ENCODE measurements at regions not wholly inside any gene's neighbourhood (a gene's known extent, or its start where the extent isn't known, plus 50 kb on each side); places are given as distances from the start of the nearest gene placed in this dataset.

GRCh38 chr4:33886356-33886755 is 2358.0 kb downstream of the ARAP2 start:
- WGBS (ENCODE audit: missing lambda C conversion rate): 81% methylated on average over 8 of the region's 8 CpGs
- DNase-seq (ENCODE audit: low read depth in 1 of 2, low spot score in 1 of 2) (no peak), ATAC-seq (no peak), FAIRE-seq (no peak)
- TF ChIP-seq, protein P1, sequence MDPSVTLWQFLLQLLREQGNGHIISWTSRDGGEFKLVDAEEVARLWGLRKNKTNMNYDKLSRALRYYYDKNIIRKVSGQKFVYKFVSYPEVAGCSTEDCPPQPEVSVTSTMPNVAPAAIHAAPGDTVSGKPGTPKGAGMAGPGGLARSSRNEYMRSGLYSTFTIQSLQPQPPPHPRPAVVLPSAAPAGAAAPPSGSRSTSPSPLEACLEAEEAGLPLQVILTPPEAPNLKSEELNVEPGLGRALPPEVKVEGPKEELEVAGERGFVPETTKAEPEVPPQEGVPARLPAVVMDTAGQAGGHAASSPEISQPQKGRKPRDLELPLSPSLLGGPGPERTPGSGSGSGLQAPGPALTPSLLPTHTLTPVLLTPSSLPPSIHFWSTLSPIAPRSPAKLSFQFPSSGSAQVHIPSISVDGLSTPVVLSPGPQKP (IDR thresholded peaks at IDR 0.05; ENCODE audit: low read depth, low read length): no peak
- TF ChIP-seq MAFK (IDR thresholded peaks at IDR 0.05; ENCODE audit: partially characterized antibody): no peak
- TF ChIP-seq RFX5 (IDR thresholded peaks at IDR 0.05): no peak
- TF ChIP-seq ZC3H11A (IDR thresholded peaks at IDR 0.05): no peak
- TF ChIP-seq EP300 (IDR thresholded peaks at IDR 0.05): no peak
- TF ChIP-seq RCOR1 (IDR thresholded peaks at IDR 0.05; ENCODE audit: low read depth, low read length): no peak
- no peak for TF ChIP-seq ZSCAN20 (CRISPR knock-in tag; IDR thresholded peaks at IDR 0.05)
- no peak for TF ChIP-seq BCL3 (IDR thresholded peaks at IDR 0.05)
- no peaks in the 10 kb centered on the region for H3K4me1 ChIP-seq
- ChIA-PET POLR2A (no interaction called here), CTCF (no interaction called here)
- H3K4me3 ChIP-seq: no peak overlapping the region
- no peak overlapping the region for H3K4me2 ChIP-seq
- H3K27ac ChIP-seq: no peak overlapping the region
- H3K9me3 ChIP-seq: no peaks in the 10 kb centered on the region

DNA sequence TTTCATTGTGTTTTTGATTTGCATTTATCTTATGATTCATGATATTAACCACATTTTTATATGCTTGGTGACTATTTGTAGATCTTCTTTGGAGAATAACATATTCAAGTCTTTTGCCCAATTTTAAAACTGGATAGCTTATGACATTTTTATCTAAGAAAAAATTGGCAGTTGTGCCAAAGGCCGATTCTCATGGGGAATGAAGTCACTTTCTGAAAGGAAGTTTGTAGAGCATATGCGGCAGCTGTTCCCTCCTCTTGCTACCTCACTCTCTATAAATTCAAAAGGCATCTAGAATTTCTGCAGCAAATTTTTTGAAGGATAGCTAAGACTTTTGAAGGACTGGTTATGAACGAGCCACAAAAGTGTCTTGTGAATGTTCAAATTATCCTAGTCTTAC is 2353.5 kb downstream of the ARAP2 start:
- H3K4me3 ChIP-seq: no peak overlapping the region
- no peak overlapping the region for H3K27ac ChIP-seq
- H3K4me2 ChIP-seq: no peak overlapping the region
- no peak for TF ChIP-seq CBX2 (IDR thresholded peaks at IDR 0.05; ENCODE audit: borderline replicate concordance, low read depth)
- TF ChIP-seq NPAS2 (CRISPR knock-in tag; IDR thresholded peaks at IDR 0.05; ENCODE audit: borderline replicate concordance): no peak
- TF ChIP-seq, protein P2, sequence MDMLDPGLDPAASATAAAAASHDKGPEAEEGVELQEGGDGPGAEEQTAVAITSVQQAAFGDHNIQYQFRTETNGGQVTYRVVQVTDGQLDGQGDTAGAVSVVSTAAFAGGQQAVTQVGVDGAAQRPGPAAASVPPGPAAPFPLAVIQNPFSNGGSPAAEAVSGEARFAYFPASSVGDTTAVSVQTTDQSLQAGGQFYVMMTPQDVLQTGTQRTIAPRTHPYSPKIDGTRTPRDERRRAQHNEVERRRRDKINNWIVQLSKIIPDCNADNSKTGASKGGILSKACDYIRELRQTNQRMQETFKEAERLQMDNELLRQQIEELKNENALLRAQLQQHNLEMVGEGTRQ (IDR thresholded peaks at IDR 0.05): no peak
- TF ChIP-seq KDM5A (IDR thresholded peaks at IDR 0.05): no peak
- no peak for TF ChIP-seq REST (IDR thresholded peaks at IDR 0.05)
- TF ChIP-seq, protein P1 (IDR thresholded peaks at IDR 0.05; ENCODE audit: low read depth, low read length): no peak
- TF ChIP-seq POLR2A (IDR thresholded peaks at IDR 0.05; ENCODE audit: low read length): no peak
- TF ChIP-seq ZNF302 (CRISPR knock-in tag; IDR thresholded peaks at IDR 0.05): no peak
- TF ChIP-seq RFX5 (IDR thresholded peaks at IDR 0.05): no peak
- TF ChIP-seq RNF2 (IDR thresholded peaks at IDR 0.05; ENCODE audit: borderline replicate concordance, low read depth): no peak
- TF ChIP-seq MYC (IDR thresholded peaks at IDR 0.05; ENCODE audit: borderline replicate concordance, low read length): no peak
- TF ChIP-seq ZSCAN20 (CRISPR knock-in tag; IDR thresholded peaks at IDR 0.05): no peak
- no peak for TF ChIP-seq FOSB (CRISPR knock-in tag; IDR thresholded peaks at IDR 0.05)
- TF ChIP-seq MAZ (IDR thresholded peaks at IDR 0.05; ENCODE audit: borderline replicate concordance, low read depth, low read length): no peak
- no peak for TF ChIP-seq ZFP36 (IDR thresholded peaks at IDR 0.05; ENCODE audit: borderline replicate concordance, partially characterized antibody)
- TF ChIP-seq GATA3 (IDR thresholded peaks at IDR 0.05; ENCODE audit: borderline replicate concordance): no peak
- no peak for TF ChIP-seq RARB (CRISPR knock-in tag; IDR thresholded peaks at IDR 0.05)
- ATAC-seq (no peak), FAIRE-seq (no peak), DNase-seq (ENCODE audit: low read depth in 1 of 2, low spot score in 1 of 2) (no peak)
- WGBS (ENCODE audit: missing lambda C conversion rate): 64% methylated on average over 3 of the region's 3 CpGs
- no peaks in the 10 kb centered on the region for H3K4me1 ChIP-seq
- H3K9me3 ChIP-seq: no peaks in the 10 kb centered on the region
- ChIA-PET CTCF (no interaction called here), POLR2A (no interaction called here)
